ENCODE measurements at regions not wholly inside any gene's neighbourhood (a gene's known extent, or its start where the extent isn't known, plus 50 kb on each side); places are given as distances from the start of the nearest gene placed in this dataset.
"Not testable (repeated sequence)": the region's sequence is repeated elsewhere in the genome, so short reads cannot be mapped to it uniquely, and the experiment has no call there.

- peak; percentile 60 for DNase-seq (ENCODE audit: low read depth)
Observed at GRCh38 chr10:123270221-123270620, 116.0 kb downstream of the BUB3 start.

GRCh38 chr10:123270806-123271205 is 116.6 kb downstream of the BUB3 start:
- no peak for DNase-seq (ENCODE audit: low read depth)

- no peak for DNase-seq (ENCODE audit: low read depth)
Observed at GRCh38 chr10:123272171-123272570, 118.0 kb downstream of the BUB3 start.

- no peak for DNase-seq (ENCODE audit: low read depth)
Observed at GRCh38 chr10:123274306-123275135, 120.3 kb downstream of the BUB3 start.

GRCh38 chr10:123275136-123275564 is 120.9 kb downstream of the BUB3 start:
- no peak for DNase-seq (ENCODE audit: low read depth)

GRCh38 chr10:123278445-123278844 is 124.2 kb downstream of the BUB3 start:
- DNase-seq (ENCODE audit: low read depth): no peak

GRCh38 chr10:123283371-123283770 is 129.2 kb downstream of the BUB3 start:
- not testable (repeated sequence) for DNase-seq (ENCODE audit: low read depth)

- DNase-seq (ENCODE audit: low read depth): no peak
Observed at GRCh38 chr10:123284022-123284421, 129.8 kb downstream of the BUB3 start.

- DNase-seq (ENCODE audit: low read depth): peak; percentile 57
Observed at GRCh38 chr10:123287594-123288247, 133.5 kb downstream of the BUB3 start.

- DNase-seq (ENCODE audit: low read depth): no peak
Observed at GRCh38 chr10:123289432-123289831, 135.2 kb downstream of the BUB3 start.

- DNase-seq (ENCODE audit: low read depth): no peak
Observed at GRCh38 chr10:123294109-123294508, 139.9 kb downstream of the BUB3 start.

- no peak for DNase-seq (ENCODE audit: low read depth)
Observed at GRCh38 chr10:123294886-123295285, 140.7 kb downstream of the BUB3 start.

GRCh38 chr10:123295644-123296043 is 141.4 kb downstream of the BUB3 start:
- DNase-seq (ENCODE audit: low read depth): no peak

- no peak for DNase-seq (ENCODE audit: low read depth)
Observed at GRCh38 chr10:123297175-123297574, 143.0 kb downstream of the BUB3 start.

- no peak for DNase-seq (ENCODE audit: low read depth)
Observed at GRCh38 chr10:123298583-123298982, 144.4 kb downstream of the BUB3 start.

GRCh38 chr10:123299598-123299997 is 145.4 kb downstream of the BUB3 start:
- no peak for DNase-seq (ENCODE audit: low read depth)

- DNase-seq (ENCODE audit: low read depth): no peak
Observed at GRCh38 chr10:123301077-123301857, 147.1 kb downstream of the BUB3 start.

- no peak for DNase-seq (ENCODE audit: low read depth)
Observed at GRCh38 chr10:123303581-123304337, 149.6 kb downstream of the BUB3 start.

GRCh38 chr10:123305671-123306070 is 151.5 kb downstream of the BUB3 start:
- DNase-seq (ENCODE audit: low read depth): no peak

- DNase-seq (ENCODE audit: low read depth): no peak
Observed at GRCh38 chr10:123306290-123306689, 152.1 kb downstream of the BUB3 start.

- no peak for DNase-seq (ENCODE audit: low read depth)
Observed at GRCh38 chr10:123309731-123310130, 155.5 kb downstream of the BUB3 start.

GRCh38 chr10:123316776-123317175 is 162.6 kb downstream of the BUB3 start:
- no peak for DNase-seq (ENCODE audit: low read depth)

All from HS-5 (cell line).